Stomach (tissue), 8 donors: ENCODE measurements at regions not wholly inside any gene's neighbourhood (a gene's known extent, or its start where the extent isn't known, plus 50 kb on each side); places are given as distances from the start of the nearest gene placed in this dataset.

Experiments
- DNase-seq, 2 donors: peaks; one replicate each; pipeline versions ENCODE4 v3.0.0 to v3.0.0-alpha.2; 2013 to 2019
- H3K27ac ChIP-seq, 5 donors: fragments of 200-600 bp in 4 of 5; sonication (generic) in 4 of 5; one replicate each; pipeline ENCODE4 v1.5.1; 2013 to 2019; ENCODE audit warnings: mild to moderate bottlenecking in 1 of 5, moderate library complexity in 1 of 5
- H3K27me3 ChIP-seq, 3 donors: fragments of 200-600 bp; sonication (generic); one replicate each; pipeline ENCODE4 v1.5.1; 2017 to 2019; ENCODE audit warnings: mixed run types in 1 of 3
- H3K36me3 ChIP-seq, 4 donors: fragments of 200-600 bp; sonication (generic); 1 replicate in 3 of 4; 2 replicates in 1 of 4; pipeline ENCODE4 v1.5.1; 2016 to 2019
- H3K4me1 ChIP-seq, 4 donors: fragments of 200-600 bp; sonication (generic); one replicate each; pipeline ENCODE4 v1.5.1; 2016 to 2019
- H3K4me3 ChIP-seq, 4 donors: fragments of 200-600 bp; sonication (generic) in 3 of 4; one replicate each; pipeline ENCODE4 v1.5.1; 2016 to 2019; ENCODE audit warnings: mild to moderate bottlenecking in 1 of 4
- H3K9me3 ChIP-seq, 4 donors: fragments of 200-600 bp; sonication (generic); one replicate each; pipeline ENCODE4 v1.5.1; 2016 to 2019
- CTCF ChIP-seq, 7 experiments: fragments of 450-650 bp in 4 of 7; fragments of 200-600 bp in 3 of 7; sonication (generic) in 3 of 7; IDR thresholded peaks; one replicate each; pipeline ENCODE4 v1.5.1; 2016 to 2019; ENCODE audit warnings: antibody characterized with exemption in 7 of 7, control low read depth in 2 of 7, mild to moderate bottlenecking in 1 of 7
- EP300 ChIP-seq: sonication (generic); formaldehyde crosslinking; IDR thresholded peaks from one replicate; pipeline ENCODE4 v1.6.1; 2017; ENCODE audit warnings: antibody characterized with exemption
- POLR2A ChIP-seq, 4 donors: fragments of 450-650 bp; IDR thresholded peaks; one replicate each; pipeline ENCODE4 v1.6.1; 2016; ENCODE audit warnings: antibody characterized with exemption in 4 of 4, control low read depth in 2 of 4, mild to moderate bottlenecking in 1 of 4, moderate library complexity in 1 of 4
- POLR2AphosphoS5 ChIP-seq, 3 donors: sonication (generic); formaldehyde crosslinking; IDR thresholded peaks; one replicate each; pipeline ENCODE4 v1.6.1; 2016; ENCODE audit warnings: antibody characterized with exemption in 3 of 3
- WGBS, 5 donors: extraction: QIAGEN DNeasy Blood & Tissue Kit in 3 of 5; methylation state at CpG; one replicate each; pipeline versions ENCODE4 v1.1.5 to v1.1.7; 2013 to 2018; 5-methylcytosine and 5-hydroxymethylcytosine counted together
- intact Hi-C: fragments of 100-400 bp; cut with DNase I; formaldehyde crosslinking; loops from one replicate; pipeline ENCODE4 v1.15.1; 2023; ENCODE audit warnings: low total_unique reads
- donor health status: healthy with polysubstance abuse.
- donor health status: Bipolar disorder and iron deficiency.
- donor health status: healthy.

GRCh38 chr2:120619579-120619978 is 116.1 kb upstream of the GLI2 start:
- WGBS, 5 donors: 26 to 62% (median 51%) methylated on average over 4 of the region's 4 CpGs
- peaks cover 0 to 6% (median 0%) of the 10 kb centered on the region in 4 donors for H3K9me3 ChIP-seq
- H3K36me3 ChIP-seq: no peaks in the 10 kb centered on the region
- H3K27me3 ChIP-seq: no peaks in the 10 kb centered on the region
- H3K4me1 ChIP-seq: peaks cover 0 to 5% (median 2%) of the 10 kb centered on the region in 4 donors
- no peak for DNase-seq
- TF ChIP-seq CTCF (IDR thresholded peaks at IDR 0.05): no peak
- no peak for TF ChIP-seq POLR2A (IDR thresholded peaks at IDR 0.05)
- no peak for TF ChIP-seq POLR2AphosphoS5 (IDR thresholded peaks at IDR 0.05)
- no peak for TF ChIP-seq EP300
- intact Hi-C loops: no loop called here
- H3K4me3 ChIP-seq: no peak overlapping the region
- no peak overlapping the region for H3K27ac ChIP-seq

GRCh38 chr2:120620025-120620793 is 115.5 kb upstream of the GLI2 start:
- H3K27me3 ChIP-seq: no peaks in the 10 kb centered on the region
- no peak for DNase-seq
- WGBS, 5 donors: 77 to 86% (median 82%) methylated on average over 4 of the region's 4 CpGs
- H3K9me3 ChIP-seq: peaks cover 0 to 6% (median 0%) of the 10 kb centered on the region in 4 donors
- intact Hi-C loops: no loop called here
- no peaks in the 10 kb centered on the region for H3K36me3 ChIP-seq
- H3K4me3 ChIP-seq: no peak overlapping the region
- peak overlapping the region in 1 of 5 donors; percentile 1 for H3K27ac ChIP-seq
- H3K4me1 ChIP-seq: peaks cover 0 to 10% (median 6%) of the 10 kb centered on the region in 4 donors
- TF ChIP-seq POLR2A (IDR thresholded peaks at IDR 0.05) (no peak), CTCF (IDR thresholded peaks at IDR 0.05) (no peak), POLR2AphosphoS5 (IDR thresholded peaks at IDR 0.05) (no peak), EP300 (no peak)

- Histone ChIP-seq H3K9me3 (peaks cover 0 to 6% (median 0%) of the 10 kb centered on the region in 4 donors), H3K4me3 (no peak overlapping the region), H3K27ac (no peak overlapping the region), H3K36me3 (no peaks in the 10 kb centered on the region), H3K27me3 (no peaks in the 10 kb centered on the region), H3K4me1 (peaks cover 0 to 27% (median 20%) of the 10 kb centered on the region in 4 donors)
- DNase-seq: no peak
- WGBS, 5 donors: 76 to 88% (median 80%) methylated on average over 13 of the region's 13 CpGs
- intact Hi-C loops: no loop called here
- TF ChIP-seq POLR2AphosphoS5 (IDR thresholded peaks at IDR 0.05) (no peak), CTCF (IDR thresholded peaks at IDR 0.05) (no peak), EP300 (no peak), POLR2A (IDR thresholded peaks at IDR 0.05) (no peak)
Measured at GRCh38 chr2:120622159-120622869, 113.4 kb upstream of the GLI2 start.

- Histone ChIP-seq H3K27me3 (peaks cover 0 to 1% (median 0%) of the 10 kb centered on the region in 3 donors), H3K4me3 (no peak overlapping the region), H3K4me1 (peaks cover 0 to 27% (median 20%) of the 10 kb centered on the region in 4 donors), H3K9me3 (peaks cover 0 to 6% (median 0%) of the 10 kb centered on the region in 4 donors), H3K27ac (no peak overlapping the region), H3K36me3 (no peaks in the 10 kb centered on the region)
- no peak for TF ChIP-seq CTCF (IDR thresholded peaks at IDR 0.05)
- TF ChIP-seq EP300: no peak
- no peak for TF ChIP-seq POLR2AphosphoS5 (IDR thresholded peaks at IDR 0.05)
- TF ChIP-seq POLR2A (IDR thresholded peaks at IDR 0.05): no peak
- no peak for DNase-seq
- intact Hi-C loops: no loop called here
- 80 to 91% (median 87%) methylated on average over 18 to 21 of the region's 21 CpGs for WGBS, 5 donors
Measured at GRCh38 chr2:120622886-120623753, 112.5 kb upstream of the GLI2 start.
